GM18870 (cell line): ENCODE measurements at regions not wholly inside any gene's neighbourhood (a gene's known extent, or its start where the extent isn't known, plus 50 kb on each side); places are given as distances from the start of the nearest gene placed in this dataset.
"Not testable (repeated sequence)": the region's sequence is repeated elsewhere in the genome, so short reads cannot be mapped to it uniquely, and the experiment has no call there.

Experiments
- ATAC-seq: cut with Tn5 transposase; IDR thresholded peaks from one replicate; pipeline ENCODE4 v1.9.1; 2021; ENCODE audit warnings: moderate library complexity; ENCODE audit not compliant: unreplicated experiment

- ATAC-seq: no peak
These were observed 170.4 kb upstream of the THSD7A start for GRCh38 chr7:12002428-12002827.

GRCh38 chr7:12004581-12004980 lies 172.6 kb upstream of the THSD7A start:
- no peak for ATAC-seq

- no peak for ATAC-seq
These were observed 175.6 kb upstream of the THSD7A start for GRCh38 chr7:12007576-12007975.

- no peak for ATAC-seq
These were observed 182.0 kb upstream of the THSD7A start for GRCh38 chr7:12013983-12014382.

GRCh38 chr7:12016439-12016838 lies 184.4 kb upstream of the THSD7A start:
- no peak for ATAC-seq

- no peak for ATAC-seq
These were observed 185.0 kb upstream of the THSD7A start for GRCh38 chr7:12017046-12017445.

- ATAC-seq: not testable (repeated sequence)
These were observed 189.1 kb upstream of the TMEM106B start for GRCh38 chr7:12022011-12022410.

DNA sequence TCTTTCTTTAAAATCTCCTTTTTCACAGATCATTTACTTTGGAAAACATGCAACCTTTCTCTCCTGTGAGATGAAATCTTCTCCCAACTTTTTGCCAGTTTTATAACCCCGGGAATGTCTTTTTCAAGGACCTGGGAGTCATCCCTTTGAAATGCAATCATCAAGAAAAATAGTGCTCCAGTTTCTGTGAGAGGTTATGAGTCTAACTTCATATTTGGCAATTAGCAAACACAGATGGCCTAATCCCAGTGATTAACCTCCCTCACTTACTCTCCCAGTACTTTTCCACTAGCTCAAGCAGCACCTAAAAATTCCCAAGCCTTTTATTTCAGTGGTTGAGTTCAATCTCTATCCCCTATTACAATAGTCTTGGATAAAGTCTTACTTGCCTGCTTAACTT lies 185.8 kb upstream of the TMEM106B start:
- no peak for ATAC-seq

DNA sequence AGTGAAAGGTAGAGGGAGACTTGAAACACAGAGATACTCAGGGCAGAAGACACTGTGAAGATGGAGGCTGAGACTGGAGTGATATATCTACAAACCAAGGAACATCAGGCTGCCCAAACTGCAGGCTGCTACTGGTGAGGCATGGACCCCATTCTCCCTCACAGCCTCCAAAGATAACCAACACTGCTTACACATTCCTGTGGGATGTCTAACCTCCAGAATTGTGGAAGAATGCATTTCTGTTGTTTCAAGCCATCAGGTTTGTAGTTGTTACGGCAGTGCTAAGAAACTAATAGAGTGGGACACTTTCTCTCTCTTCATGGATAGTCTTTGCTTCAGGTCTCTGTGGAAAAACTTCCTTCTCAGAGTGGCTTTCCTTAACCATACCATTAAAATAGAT lies 182.6 kb upstream of the TMEM106B start:
- no peak for ATAC-seq

- no peak for ATAC-seq
These were observed 181.0 kb upstream of the TMEM106B start for GRCh38 chr7:12030116-12030515.

DNA sequence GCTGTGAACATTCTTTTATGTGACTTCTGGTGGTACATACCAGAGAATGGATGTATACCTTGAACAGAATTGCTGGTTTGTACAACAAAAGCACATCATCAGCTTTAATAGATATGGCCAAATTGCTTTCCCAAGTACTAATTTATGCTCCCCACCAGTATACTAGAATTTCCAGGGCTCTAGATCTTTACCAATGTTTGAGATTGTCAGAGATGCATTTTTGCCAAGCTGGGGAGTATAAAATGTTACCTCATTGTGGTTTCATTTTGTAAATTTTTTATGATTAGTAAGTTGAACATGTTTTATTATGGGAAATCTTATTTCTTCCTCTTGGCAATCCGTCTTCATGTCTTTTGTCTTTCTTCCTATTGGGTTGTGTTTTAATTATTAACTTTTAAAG lies 179.9 kb upstream of the TMEM106B start:
- no peak for ATAC-seq

- ATAC-seq: no peak
These were observed 179.5 kb upstream of the TMEM106B start for GRCh38 chr7:12031638-12032037.

- ATAC-seq: no peak
These were observed 178.9 kb upstream of the TMEM106B start for GRCh38 chr7:12032146-12032545.

DNA sequence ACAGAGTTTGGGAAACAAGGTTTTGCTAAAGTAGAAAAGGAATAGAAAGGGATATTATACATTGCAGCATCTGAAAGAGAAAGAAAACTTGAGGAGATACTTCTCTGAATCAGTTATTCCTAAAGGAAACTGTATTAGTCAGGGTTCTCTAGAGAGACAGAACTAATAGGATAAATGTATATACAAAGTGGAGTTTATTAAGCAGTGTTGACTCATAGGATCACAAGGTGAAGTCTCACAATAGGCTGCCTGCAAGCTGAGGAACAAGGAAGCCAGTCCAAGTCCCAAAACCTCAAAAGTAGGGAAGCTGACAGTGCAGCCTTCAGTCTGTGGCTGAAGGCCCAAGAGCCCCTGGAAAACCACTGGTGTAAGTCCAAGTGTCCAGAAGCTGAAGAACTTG lies 167.6 kb upstream of the TMEM106B start:
- ATAC-seq: not testable (repeated sequence)

DNA sequence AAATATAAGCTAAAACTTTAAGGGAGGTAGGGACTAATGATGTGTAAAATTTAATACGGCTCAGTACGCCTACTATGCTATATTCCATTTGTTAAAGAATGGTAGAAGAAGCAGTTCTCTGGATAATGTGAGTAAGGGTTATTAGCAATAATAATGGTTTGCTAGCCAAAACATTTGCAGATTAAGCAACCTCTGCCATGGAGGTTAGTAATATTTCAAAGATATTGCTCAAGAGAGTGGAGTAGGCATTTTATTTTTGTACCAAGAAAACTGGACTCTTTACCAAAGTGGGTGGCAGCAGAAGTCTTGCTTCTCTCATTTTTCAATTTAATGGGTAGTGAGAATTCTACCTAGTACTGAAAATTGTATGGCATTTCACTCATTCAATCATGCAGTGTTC lies 158.9 kb upstream of the TMEM106B start:
- ATAC-seq: no peak

- no peak for ATAC-seq
These were observed 157.5 kb upstream of the TMEM106B start for GRCh38 chr7:12053561-12053960.

GRCh38 chr7:12054830-12055229 lies 156.3 kb upstream of the TMEM106B start:
- no peak for ATAC-seq

GRCh38 chr7:12056381-12056780 lies 154.7 kb upstream of the TMEM106B start:
- ATAC-seq: no peak

- ATAC-seq: no peak
These were observed 154.1 kb upstream of the TMEM106B start for GRCh38 chr7:12056977-12057376.

DNA sequence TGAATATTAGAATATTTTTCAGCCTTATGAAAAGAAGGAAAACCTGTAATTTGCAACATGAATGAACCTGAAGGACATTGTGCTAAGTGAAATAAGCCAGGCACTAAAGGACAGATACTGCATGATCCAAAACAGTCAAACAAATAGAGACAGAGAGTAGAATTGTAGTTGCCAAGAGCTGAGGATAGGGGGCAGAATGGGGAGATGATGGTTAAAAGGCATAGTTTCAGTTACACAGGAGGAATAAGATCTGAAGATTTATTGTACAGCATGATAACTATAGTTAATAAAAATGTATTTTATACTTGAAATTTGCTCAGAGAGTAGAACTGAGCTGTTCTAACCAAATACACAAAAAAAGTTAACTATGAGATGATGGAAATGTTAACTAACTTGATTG lies 149.0 kb upstream of the TMEM106B start:
- ATAC-seq: no peak

GRCh38 chr7:12064586-12065127 lies 146.4 kb upstream of the TMEM106B start:
- ATAC-seq: no peak

- ATAC-seq: no peak
These were observed 145.1 kb upstream of the TMEM106B start for GRCh38 chr7:12066004-12066403.

DNA sequence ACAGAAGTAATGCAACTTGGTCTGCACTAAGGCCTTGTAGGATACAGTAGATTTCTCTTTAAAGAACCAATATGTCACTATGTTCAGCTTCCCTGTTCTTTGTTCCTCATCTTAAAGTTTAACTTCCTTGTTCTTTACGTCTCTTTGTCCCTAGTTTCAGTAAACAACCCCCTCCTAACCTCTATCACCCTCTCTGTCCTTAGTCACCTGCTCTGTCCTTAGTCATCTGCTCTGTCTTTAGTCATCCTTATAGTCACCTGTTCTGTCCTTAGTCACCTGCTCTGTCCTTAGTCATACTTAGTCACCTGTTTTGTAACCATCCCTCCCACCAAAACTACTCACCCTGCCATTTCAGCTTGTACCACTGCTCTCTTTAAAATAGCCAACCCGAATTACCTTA lies 144.6 kb upstream of the TMEM106B start:
- peak; percentile 40 for ATAC-seq
